GM21528 (cell line): ENCODE measurements at regions not wholly inside any gene's neighbourhood (a gene's known extent, or its start where the extent isn't known, plus 50 kb on each side); places are given as distances from the start of the nearest gene placed in this dataset.
"Not testable (repeated sequence)": the region's sequence is repeated elsewhere in the genome, so short reads cannot be mapped to it uniquely, and the experiment has no call there.

ENCODE experiments used
- ATAC-seq: cut with Tn5 transposase; IDR thresholded peaks from one replicate; pipeline ENCODE4 v1.9.1; 2021; ENCODE audit warnings: mild to moderate bottlenecking, moderate library complexity; ENCODE audit not compliant: unreplicated experiment, low FRiP score

GRCh38 chr5:82721087-82721410 lies 356.1 kb downstream of the TMEM167A start:
- no peak for ATAC-seq

GRCh38 chr5:82720213-82721086 lies 356.7 kb downstream of the TMEM167A start:
- ATAC-seq = no peak

GRCh38 chr5:82719368-82719767 lies 357.8 kb downstream of the TMEM167A start:
- no peak for ATAC-seq

- ATAC-seq = no peak
Observed at GRCh38 chr5:82717738-82718137, 359.5 kb downstream of the TMEM167A start.

GRCh38 chr5:82714732-82715131 lies 362.5 kb downstream of the TMEM167A start:
- not testable (repeated sequence) for ATAC-seq

- no peak for ATAC-seq
Observed at GRCh38 chr5:82713811-82714210, 363.4 kb downstream of the TMEM167A start.

- ATAC-seq = no peak
Observed at GRCh38 chr5:82707741-82708140, 369.5 kb downstream of the TMEM167A start.

- ATAC-seq = no peak
Observed at GRCh38 chr5:82704381-82704780, 372.8 kb downstream of the TMEM167A start.

GRCh38 chr5:82702046-82702445 lies 375.1 kb downstream of the TMEM167A start:
- ATAC-seq = no peak

- no peak for ATAC-seq
Observed at GRCh38 chr5:82699737-82700136, 377.5 kb downstream of the TMEM167A start.

GRCh38 chr5:82698026-82698425 lies 379.2 kb downstream of the TMEM167A start:
- ATAC-seq = no peak

GRCh38 chr5:82694711-82695285 lies 382.4 kb downstream of the TMEM167A start:
- no peak for ATAC-seq

GRCh38 chr5:82692826-82693225 lies 384.4 kb downstream of the TMEM167A start:
- no peak for ATAC-seq

GRCh38 chr5:82684659-82685058 lies 392.5 kb downstream of the TMEM167A start:
- no peak for ATAC-seq

GRCh38 chr5:82684165-82684564 lies 393.0 kb downstream of the TMEM167A start:
- no peak for ATAC-seq

GRCh38 chr5:82679660-82680059 lies 397.5 kb downstream of the TMEM167A start:
- ATAC-seq = no peak

GRCh38 chr5:82676661-82677060 lies 398.5 kb upstream of the RPS23 start:
- peak; percentile 85 for ATAC-seq

- no peak for ATAC-seq
Observed at GRCh38 chr5:82674671-82675070, 396.5 kb upstream of the RPS23 start.

GRCh38 chr5:82673057-82673809 lies 395.1 kb upstream of the RPS23 start:
- ATAC-seq = no peak

- no peak for ATAC-seq
Observed at GRCh38 chr5:82670692-82671091, 392.5 kb upstream of the RPS23 start.

- ATAC-seq = no peak
Observed at GRCh38 chr5:82669720-82670119, 391.6 kb upstream of the RPS23 start.
